ENCODE measurements at regions not wholly inside any gene's neighbourhood (a gene's known extent, or its start where the extent isn't known, plus 50 kb on each side); places are given as distances from the start of the nearest gene placed in this dataset.

DNA sequence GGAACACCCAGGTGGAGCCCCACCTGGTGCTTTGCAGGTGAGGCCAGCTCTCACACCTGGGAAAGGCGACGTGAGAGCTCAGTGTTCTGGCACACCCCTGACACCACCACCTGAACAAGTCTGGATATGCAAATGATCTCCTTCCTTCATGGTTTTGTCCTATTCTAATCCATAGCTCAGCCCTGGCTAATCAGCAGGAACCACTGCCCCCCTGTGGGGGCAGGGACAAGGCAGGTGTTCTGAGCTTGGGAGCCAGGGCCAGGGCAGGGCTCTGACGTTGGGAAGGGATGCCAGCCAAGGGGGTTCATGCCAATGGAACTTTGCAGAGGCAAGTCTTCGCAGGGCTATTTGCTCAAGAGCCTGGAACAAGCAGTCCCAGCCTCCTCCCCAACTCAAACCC is 144.2 kb downstream of the TRIM29 start:
- TF ChIP-seq, protein P1, sequence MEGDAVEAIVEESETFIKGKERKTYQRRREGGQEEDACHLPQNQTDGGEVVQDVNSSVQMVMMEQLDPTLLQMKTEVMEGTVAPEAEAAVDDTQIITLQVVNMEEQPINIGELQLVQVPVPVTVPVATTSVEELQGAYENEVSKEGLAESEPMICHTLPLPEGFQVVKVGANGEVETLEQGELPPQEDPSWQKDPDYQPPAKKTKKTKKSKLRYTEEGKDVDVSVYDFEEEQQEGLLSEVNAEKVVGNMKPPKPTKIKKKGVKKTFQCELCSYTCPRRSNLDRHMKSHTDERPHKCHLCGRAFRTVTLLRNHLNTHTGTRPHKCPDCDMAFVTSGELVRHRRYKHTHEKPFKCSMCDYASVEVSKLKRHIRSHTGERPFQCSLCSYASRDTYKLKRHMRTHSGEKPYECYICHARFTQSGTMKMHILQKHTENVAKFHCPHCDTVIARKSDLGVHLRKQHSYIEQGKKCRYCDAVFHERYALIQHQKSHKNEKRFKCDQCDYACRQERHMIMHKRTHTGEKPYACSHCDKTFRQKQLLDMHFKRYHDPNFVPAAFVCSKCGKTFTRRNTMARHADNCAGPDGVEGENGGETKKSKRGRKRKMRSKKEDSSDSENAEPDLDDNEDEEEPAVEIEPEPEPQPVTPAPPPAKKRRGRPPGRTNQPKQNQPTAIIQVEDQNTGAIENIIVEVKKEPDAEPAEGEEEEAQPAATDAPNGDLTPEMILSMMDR (IDR thresholded peaks at IDR 0.05), result no peak
- TF ChIP-seq POLR2A (IDR thresholded peaks at IDR 0.05; ENCODE audit: low read depth), result no peak
